H54 (cell line): ENCODE measurements at regions not wholly inside any gene's neighbourhood (a gene's known extent, or its start where the extent isn't known, plus 50 kb on each side); places are given as distances from the start of the nearest gene placed in this dataset.

Experiments
- DNase-seq: peaks from one replicate; pipeline ENCODE4 v3.0.0; 2011; ENCODE audit warnings: low spot score, mixed read lengths; ENCODE audit not compliant: insufficient read length
- FAIRE-seq: peaks from 3 replicates; lab custom pipeline; 2011; peaks lifted over from hg19 to GRCh38; lab: Jason Lieb, UNC
- POLR2A ChIP-seq: IDR thresholded peaks from 2 replicates; pipeline ENCODE4 v1.6.1; 2011; ENCODE audit warnings: low read depth, mild to moderate bottlenecking, low read length

DNA sequence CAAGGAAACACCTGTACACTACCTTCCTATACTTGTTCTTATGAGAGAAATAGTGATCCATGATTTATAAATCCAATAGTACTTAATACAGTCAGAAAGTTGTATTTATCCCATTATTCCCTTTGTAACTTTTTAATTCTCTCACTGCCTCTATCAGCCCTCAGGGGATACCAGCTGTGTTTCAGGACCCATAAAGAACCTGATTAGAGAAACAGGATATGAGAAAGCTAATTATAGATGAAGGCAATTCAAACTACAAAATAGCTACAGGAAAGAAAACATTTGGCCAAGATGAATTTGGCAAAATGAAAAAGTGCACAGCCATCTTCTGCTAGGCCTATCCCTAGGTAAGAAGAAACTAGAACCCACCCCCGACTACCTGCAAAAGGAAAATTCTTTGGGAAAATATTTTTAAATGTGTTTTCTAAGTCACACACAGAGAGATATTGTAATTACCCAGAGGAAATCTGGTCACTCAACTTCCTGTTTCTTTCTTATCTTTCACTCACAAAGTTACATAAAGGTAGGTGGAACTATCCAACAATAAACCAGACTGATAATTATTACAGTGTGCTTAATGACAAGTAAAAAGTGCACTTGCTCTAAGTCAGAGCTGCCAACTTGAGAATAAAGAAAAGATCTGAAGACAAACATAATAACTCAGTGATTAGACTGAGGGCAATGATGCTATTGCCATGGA, 836.5 kb upstream of the HTR2C start:
- TF ChIP-seq POLR2A, result no peak
- DNase-seq, result no peak
- no peak for FAIRE-seq

GRCh38 chrX:113743069-113743468, 840.8 kb upstream of the HTR2C start:
- DNase-seq (no peak), FAIRE-seq (no peak)

GRCh38 chrX:113741744-113742143, 842.1 kb upstream of the HTR2C start:
- TF ChIP-seq POLR2A, result no peak
- DNase-seq, result no peak
- no peak for FAIRE-seq

More at GRCh38 chrX:113743069-113743468, 840.8 kb upstream of the HTR2C start:
- TF ChIP-seq POLR2A, result no peak

- DNase-seq (no peak), FAIRE-seq (no peak)
- TF ChIP-seq POLR2A, result no peak
Observed at GRCh38 chrX:113728937-113729336, 854.9 kb upstream of the HTR2C start.

GRCh38 chrX:113726898-113727297, 857.0 kb upstream of the HTR2C start:
- no peak for TF ChIP-seq POLR2A
- FAIRE-seq (no peak), DNase-seq (no peak)

- TF ChIP-seq POLR2A, result no peak
- FAIRE-seq, result no peak
- no peak for DNase-seq
Observed at GRCh38 chrX:113726466-113726865, 857.4 kb upstream of the HTR2C start.

GRCh38 chrX:113726009-113726408, 857.9 kb upstream of the HTR2C start:
- FAIRE-seq (no peak), DNase-seq (no peak)
- no peak for TF ChIP-seq POLR2A

DNA sequence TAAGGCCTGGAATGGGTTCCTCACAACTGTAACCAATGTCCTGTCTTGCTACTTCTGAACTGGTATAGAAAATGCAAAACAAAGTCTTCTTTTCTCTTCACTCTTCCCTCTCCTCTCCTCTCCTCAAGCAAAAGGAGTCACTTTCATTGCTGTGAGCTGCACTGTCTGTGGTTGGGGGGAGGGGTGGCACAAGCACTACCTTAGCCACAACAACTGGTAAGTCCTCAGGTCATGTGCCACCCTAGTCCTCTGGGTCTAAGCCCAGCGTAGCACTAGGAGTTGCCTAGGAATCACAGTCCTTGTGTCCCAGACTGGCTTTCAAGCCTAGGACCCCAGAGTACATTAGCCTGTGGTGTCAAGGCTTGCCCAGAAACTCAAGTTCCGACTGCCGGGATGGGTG, 859.3 kb upstream of the AMOT start:
- TF ChIP-seq POLR2A, result no peak
- FAIRE-seq (no peak), DNase-seq (no peak)

DNA sequence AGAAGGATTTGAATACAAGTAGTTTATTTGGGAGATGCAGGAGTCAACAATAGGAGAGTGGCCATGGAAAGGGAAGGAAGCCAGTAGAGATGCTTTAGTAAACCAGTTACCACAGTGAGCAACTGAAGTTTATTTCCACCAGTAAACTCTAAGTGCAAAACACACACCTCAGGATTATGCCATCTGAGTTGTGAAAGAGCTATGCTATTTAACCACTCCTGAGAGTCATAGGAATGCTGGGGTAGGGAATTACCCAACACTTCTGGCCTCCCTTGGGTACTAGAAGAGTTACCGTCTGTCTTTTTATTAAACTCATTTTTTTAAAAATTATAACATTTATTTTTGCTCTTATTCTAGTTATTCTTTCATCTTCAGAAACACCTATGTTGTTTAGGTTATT, 834.6 kb upstream of the AMOT start:
- DNase-seq (no peak), FAIRE-seq (no peak)
- no peak for TF ChIP-seq POLR2A

DNA sequence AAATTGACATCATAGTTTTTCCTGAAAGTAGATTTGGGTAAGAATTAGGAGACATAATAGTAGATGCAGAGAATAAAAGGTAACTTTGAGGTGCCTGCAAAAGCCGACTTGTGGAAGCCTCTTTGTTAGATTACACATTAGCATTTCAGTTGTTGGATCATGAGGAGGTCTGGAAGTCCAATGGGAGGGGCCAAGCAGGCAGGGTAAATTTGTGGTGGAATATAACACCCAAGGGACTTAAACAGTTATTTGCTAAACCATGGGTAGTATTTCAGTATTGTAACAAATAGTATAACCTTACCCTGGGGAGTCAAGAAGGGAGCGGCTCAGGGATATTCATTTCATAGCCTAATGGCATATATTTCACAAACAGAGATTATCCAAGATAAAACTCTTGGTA, 810.7 kb upstream of the AMOT start:
- no peak for DNase-seq
- no peak for TF ChIP-seq POLR2A
- no peak for FAIRE-seq

DNA sequence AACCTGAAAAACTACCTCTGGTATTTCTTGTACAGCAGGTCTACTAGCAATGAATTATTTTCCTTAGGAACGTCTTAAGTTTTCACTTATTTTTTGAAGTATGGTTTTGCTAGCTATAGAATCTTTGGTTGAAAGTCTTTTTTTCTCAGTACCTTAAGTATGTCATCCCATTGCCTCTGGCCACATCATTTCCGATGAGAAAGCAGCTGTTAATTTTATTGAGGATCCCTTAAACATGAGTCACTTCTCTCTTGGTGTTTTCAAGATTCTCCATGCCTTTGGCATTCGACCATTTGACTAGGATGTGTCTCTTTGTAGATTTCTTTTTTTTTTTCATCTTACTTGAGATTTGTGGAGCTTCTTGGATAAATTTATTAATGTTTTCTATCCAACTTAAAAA, 803.8 kb upstream of the AMOT start:
- TF ChIP-seq POLR2A, result no peak

GRCh38 chrX:113634565-113634964, 793.9 kb upstream of the AMOT start:
- DNase-seq (no peak), FAIRE-seq (no peak)
- no peak for TF ChIP-seq POLR2A

More for the DNA sequence above, 803.8 kb upstream of the AMOT start:
- no peak for FAIRE-seq
- DNase-seq, result no peak

DNA sequence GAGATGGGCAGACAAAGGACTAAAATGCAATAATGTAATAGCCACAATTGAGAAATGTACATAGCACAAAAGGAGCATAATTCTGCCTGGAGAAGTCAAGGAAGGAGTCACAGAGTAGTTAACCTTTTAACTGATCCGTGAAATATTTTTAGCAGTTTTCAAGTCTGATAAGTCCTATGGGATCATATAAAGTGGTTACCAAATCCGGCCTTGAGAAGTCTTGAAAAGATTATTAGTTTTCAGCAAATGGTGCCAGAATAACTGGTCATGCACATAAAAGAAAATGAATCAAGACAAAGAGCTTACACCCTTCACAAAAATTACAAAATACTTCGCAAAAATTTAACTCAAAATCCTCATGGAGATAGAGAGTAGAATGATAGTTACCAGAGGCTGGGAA, 788.7 kb upstream of the AMOT start:
- FAIRE-seq, result no peak
- no peak for DNase-seq
- TF ChIP-seq POLR2A, result no peak

DNA sequence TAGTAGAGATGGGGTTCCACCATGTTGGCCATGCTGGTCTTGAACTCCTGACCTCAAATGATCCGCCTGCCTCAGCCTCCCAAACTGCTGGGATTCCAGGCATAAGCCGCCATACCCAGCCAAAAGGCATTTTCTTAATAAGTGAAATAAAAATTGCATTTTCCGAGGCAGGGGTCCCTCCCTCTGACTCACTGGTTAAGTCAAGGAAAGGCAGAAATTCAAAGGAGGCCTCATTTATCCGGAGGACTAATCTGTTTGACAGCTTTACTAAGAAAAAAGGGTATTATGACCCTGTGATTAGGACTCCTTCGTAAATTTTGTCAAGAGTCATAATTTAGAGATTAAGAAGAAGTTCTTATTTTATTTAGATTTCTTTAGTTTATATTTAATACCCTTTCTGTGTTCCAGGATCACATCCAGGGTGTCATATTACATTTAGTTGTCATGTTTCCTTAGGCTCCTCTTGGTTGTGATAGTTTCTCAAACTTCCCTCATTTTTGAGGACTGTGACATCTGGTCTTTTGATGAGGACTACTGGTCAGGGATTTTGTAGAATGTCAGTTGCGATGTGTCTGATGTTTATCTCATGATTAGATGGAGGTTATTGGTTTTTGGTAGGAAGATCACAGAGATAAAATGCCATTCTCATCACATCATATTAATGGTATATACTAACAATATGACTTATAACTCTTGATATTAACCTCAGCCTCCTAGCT, 753.7 kb upstream of the AMOT start:
- FAIRE-seq (no peak), DNase-seq (no peak)
- TF ChIP-seq POLR2A, result no peak
